OCI-LY3 (cell line): ENCODE measurements at regions not wholly inside any gene's neighbourhood (a gene's known extent, or its start where the extent isn't known, plus 50 kb on each side); places are given as distances from the start of the nearest gene placed in this dataset.

ENCODE experiments used
- H2AFZ ChIP-seq: fragments of 200-600, 300-600 bp; shearing (Covaris generic); 2 replicates; pipeline ENCODE4 v1.6.0; 2014; ENCODE audit warnings: antibody characterized with exemption, low read depth, low read length
- H3K27ac ChIP-seq: fragments of 200-600, 300-600 bp; sonication (generic); 2 replicates; pipeline ENCODE4 v1.5.1; 2014; ENCODE audit warnings: mild to moderate bottlenecking, low read length, moderate library complexity, mixed read lengths
- H3K27me3 ChIP-seq: fragments of 200-600, 300-600 bp; sonication (generic); 2 replicates; pipeline ENCODE4 v1.6.1; 2014; ENCODE audit warnings: low read depth, low read length, mixed read lengths
- H3K36me3 ChIP-seq: fragments of 200-600, 300-600 bp; sonication (generic); replicated peaks from 2 replicates; pipeline ENCODE3; 2014; ENCODE audit warnings: low read depth, low read length, mixed read lengths
- H3K4me1 ChIP-seq: fragments of 300-600, 200-600 bp; sonication (generic); 2 replicates; pipeline ENCODE4 v1.6.1; 2014; ENCODE audit warnings: low read length, mixed read lengths
- H3K4me2 ChIP-seq: fragments of 200-600, 300-600 bp; sonication (generic); 2 replicates; pipeline ENCODE4 v1.6.1; 2014; ENCODE audit warnings: low read length, mixed read lengths
- H3K4me3 ChIP-seq: fragments of 300-600, 200-600 bp; sonication (generic); 2 replicates; pipeline ENCODE4 v1.5.1; 2014; ENCODE audit warnings: antibody characterized with exemption, mild to moderate bottlenecking, low read length, moderate library complexity
- H3K79me2 ChIP-seq: fragments of 300-600, 200-600 bp; shearing (Covaris generic); 2 replicates; pipeline ENCODE4 v1.6.1; 2014; ENCODE audit warnings: mild to moderate bottlenecking, low read length, mixed read lengths
- H3K9ac ChIP-seq: fragments of 300-600, 200-600 bp; shearing (Covaris generic); 2 replicates; pipeline ENCODE4 v1.6.0; 2014; ENCODE audit warnings: mild to moderate bottlenecking, low read length, moderate library complexity
- H3K9me3 ChIP-seq: fragments of 200-600, 300-600 bp; shearing (Covaris generic); 2 replicates; pipeline ENCODE4 v1.6.1; 2014; ENCODE audit warnings: low read length, mixed read lengths; ENCODE audit not compliant: insufficient read depth
- H4K20me1 ChIP-seq: fragments of 200-600, 300-600 bp; sonication (generic); 2 replicates; pipeline ENCODE4 v1.6.1; 2016; ENCODE audit warnings: low read length, mixed read lengths; ENCODE audit not compliant: insufficient read depth
- EZH2phosphoT487 ChIP-seq: fragments of 200-600 bp; shearing (Covaris generic); IDR thresholded peaks from 2 replicates; pipeline ENCODE4 v1.6.1; 2018; ENCODE audit warnings: antibody characterized with exemption, mixed run types, low read depth
- TF ChIP-seq, protein P1 (sequence below): fragments of 200-600, 300-600 bp; sonication (generic); IDR thresholded peaks from 2 replicates; pipeline ENCODE4 v1.5.1; 2014; ENCODE audit warnings: antibody characterized with exemption, low read length, low read depth

DNA sequence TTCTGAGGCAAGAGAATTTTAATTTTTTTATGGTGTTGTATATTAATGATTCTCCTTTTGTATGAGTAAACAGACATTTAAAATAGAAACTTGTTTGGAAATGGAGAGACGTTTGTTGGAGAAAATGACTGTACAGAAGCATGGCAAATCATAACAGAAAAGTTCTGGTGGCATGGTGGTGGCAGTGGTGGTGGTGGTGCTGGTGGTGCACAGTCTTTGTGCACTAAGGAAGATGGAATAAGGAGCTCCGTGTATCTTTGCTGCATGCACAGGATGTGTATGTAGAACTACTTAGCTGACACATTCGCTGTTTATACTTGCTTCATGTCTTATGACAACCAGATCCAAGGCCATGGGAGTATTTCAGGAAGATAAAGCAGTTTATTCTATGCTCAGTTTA, 294.9 kb downstream of the UTRN start:
- Histone ChIP-seq H3K9ac (no peak overlapping the region), H2AFZ (no peak overlapping the region), H3K79me2 (no peaks in the 10 kb centered on the region), H3K9me3 (no peaks in the 10 kb centered on the region), H3K27ac (no peak overlapping the region), H4K20me1 (no peaks in the 10 kb centered on the region), H3K4me1 (peaks cover 5% of the 10 kb centered on the region; the same call in 1 of the 2 replicates), H3K36me3 (no peaks in the 10 kb centered on the region), H3K4me2 (no peak overlapping the region), H3K27me3 (peaks cover 24% of the 10 kb centered on the region), H3K4me3 (no peak overlapping the region)
- no peak for TF ChIP-seq EZH2phosphoT487
- TF ChIP-seq, protein P1, sequence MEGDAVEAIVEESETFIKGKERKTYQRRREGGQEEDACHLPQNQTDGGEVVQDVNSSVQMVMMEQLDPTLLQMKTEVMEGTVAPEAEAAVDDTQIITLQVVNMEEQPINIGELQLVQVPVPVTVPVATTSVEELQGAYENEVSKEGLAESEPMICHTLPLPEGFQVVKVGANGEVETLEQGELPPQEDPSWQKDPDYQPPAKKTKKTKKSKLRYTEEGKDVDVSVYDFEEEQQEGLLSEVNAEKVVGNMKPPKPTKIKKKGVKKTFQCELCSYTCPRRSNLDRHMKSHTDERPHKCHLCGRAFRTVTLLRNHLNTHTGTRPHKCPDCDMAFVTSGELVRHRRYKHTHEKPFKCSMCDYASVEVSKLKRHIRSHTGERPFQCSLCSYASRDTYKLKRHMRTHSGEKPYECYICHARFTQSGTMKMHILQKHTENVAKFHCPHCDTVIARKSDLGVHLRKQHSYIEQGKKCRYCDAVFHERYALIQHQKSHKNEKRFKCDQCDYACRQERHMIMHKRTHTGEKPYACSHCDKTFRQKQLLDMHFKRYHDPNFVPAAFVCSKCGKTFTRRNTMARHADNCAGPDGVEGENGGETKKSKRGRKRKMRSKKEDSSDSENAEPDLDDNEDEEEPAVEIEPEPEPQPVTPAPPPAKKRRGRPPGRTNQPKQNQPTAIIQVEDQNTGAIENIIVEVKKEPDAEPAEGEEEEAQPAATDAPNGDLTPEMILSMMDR = no peak

DNA sequence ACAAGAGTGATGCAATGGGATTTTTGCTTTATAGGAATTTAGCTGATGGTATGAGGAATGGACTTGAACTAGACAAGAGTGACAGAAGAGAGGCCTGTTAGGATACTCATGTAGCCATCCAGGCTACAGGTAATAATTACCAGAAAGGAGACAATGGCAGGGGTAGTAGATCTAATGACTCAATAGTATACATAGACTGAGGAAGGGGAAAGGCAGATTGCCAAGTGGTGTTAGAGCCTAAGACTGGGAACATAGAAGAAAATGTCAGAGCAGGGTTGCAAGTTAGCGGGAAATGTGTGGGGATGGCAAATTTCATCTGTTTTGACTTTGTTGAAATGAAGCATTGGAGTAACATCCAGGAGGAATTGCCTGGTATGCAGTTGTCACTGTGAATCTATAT, 295.6 kb downstream of the UTRN start:
- Histone ChIP-seq H3K9ac (no peak overlapping the region), H3K36me3 (no peaks in the 10 kb centered on the region), H3K27ac (no peak overlapping the region), H3K9me3 (no peaks in the 10 kb centered on the region), H3K4me3 (no peak overlapping the region), H3K79me2 (no peaks in the 10 kb centered on the region), H2AFZ (no peak overlapping the region), H3K4me1 (peaks cover 5% of the 10 kb centered on the region; the same call in 1 of the 2 replicates), H4K20me1 (no peaks in the 10 kb centered on the region), H3K4me2 (no peak overlapping the region), H3K27me3 (peaks cover 24% of the 10 kb centered on the region)
- TF ChIP-seq, protein P1 = no peak
- TF ChIP-seq EZH2phosphoT487 = no peak

DNA sequence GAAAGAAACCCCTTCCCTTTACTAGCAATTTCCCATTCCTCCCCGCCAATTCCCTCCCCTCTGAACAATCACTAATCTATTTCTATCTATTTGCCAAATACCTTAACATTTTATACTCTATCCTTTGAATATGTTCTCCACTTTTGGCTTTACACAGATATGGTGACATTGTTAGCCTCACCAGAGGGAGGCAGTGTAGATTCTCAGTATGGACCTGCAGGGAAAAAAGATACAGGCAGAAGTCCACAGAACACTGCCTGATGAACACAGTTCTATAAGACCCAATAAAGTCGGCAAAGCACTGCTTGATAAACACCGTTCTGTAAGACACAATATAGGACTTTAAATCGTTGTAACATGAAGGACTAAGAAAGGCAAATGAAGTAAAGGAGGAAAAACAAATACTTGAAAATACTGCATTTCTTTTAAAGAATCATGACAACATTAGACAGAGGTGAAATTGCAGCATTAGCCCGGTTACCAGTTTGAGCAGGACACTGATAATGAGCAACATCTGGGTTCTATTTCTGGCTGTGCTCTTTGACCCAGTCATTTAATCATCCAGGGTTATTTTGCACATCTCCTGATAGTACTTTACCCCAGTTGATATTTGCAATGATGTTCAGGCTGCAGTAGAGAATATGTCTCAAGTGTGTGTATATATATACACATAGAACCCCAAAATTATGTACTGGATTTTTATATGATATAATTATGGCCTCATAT, 296.8 kb downstream of the UTRN start:
- Histone ChIP-seq H3K36me3 (no peaks in the 10 kb centered on the region), H3K4me1 (peaks cover 5% of the 10 kb centered on the region; the same call in 1 of the 2 replicates), H2AFZ (no peak overlapping the region), H3K9me3 (no peaks in the 10 kb centered on the region), H3K27me3 (peaks cover 27% of the 10 kb centered on the region), H3K4me2 (no peak overlapping the region), H4K20me1 (no peaks in the 10 kb centered on the region), H3K27ac (no peak overlapping the region), H3K79me2 (no peaks in the 10 kb centered on the region), H3K9ac (no peak overlapping the region), H3K4me3 (no peak overlapping the region)
- TF ChIP-seq EZH2phosphoT487 = no peak
- TF ChIP-seq, protein P1 = peak; percentile 55

DNA sequence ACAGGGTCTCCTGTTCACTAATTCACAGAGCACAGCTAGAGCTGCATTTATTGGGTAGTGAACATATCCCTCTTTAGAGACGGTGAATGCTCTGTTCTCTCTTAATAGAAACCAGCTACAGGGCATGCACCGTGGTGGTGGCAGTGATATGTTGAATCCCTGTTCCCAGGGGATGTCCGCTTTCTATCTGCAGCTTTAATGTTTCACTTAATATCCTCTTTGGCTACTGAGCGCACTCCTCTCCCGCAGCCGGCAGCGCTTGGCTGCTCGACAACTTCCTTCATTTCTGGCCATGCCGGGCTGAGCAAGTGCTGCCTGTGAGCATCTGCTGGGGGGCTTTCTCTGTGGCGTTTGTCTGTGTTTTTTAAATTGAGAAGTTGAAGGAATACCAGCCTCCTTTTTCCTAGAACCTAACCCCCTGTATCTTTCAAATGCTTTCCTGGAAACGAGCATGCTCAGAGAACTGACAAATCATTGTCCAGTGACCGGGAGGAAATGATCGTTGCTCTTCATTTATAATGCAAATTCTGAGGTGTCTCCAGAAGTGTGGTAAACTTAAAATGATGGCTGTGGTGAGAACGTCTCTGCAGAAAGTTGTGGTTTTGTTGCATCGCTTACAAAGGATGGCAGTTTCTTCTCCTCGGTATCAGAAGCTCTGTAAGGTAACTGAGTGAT, 297.9 kb downstream of the UTRN start:
- Histone ChIP-seq H3K9me3 (no peaks in the 10 kb centered on the region), H3K27me3 (peaks cover 27% of the 10 kb centered on the region), H3K79me2 (no peaks in the 10 kb centered on the region), H3K27ac (no peak overlapping the region), H3K36me3 (no peaks in the 10 kb centered on the region), H2AFZ (no peak overlapping the region), H4K20me1 (no peaks in the 10 kb centered on the region), H3K4me3 (peak overlapping the region; percentile 55), H3K4me1 (peaks cover 5% of the 10 kb centered on the region; the same call in 1 of the 2 replicates), H3K4me2 (peak overlapping the region; percentile 68), H3K9ac (no peak overlapping the region)
- no peak for TF ChIP-seq EZH2phosphoT487
